CD4-positive, alpha-beta T cell treated with Interleukin-6 for 4 hours (primary cell): ENCODE measurements at regions not wholly inside any gene's neighbourhood (a gene's known extent, or its start where the extent isn't known, plus 50 kb on each side); places are given as distances from the start of the nearest gene placed in this dataset.

Experiments used
- DNase-seq: peaks from one replicate; pipeline ENCODE4 v3.0.0-alpha.2; 2020; ENCODE audit warnings: mixed read lengths

DNA sequence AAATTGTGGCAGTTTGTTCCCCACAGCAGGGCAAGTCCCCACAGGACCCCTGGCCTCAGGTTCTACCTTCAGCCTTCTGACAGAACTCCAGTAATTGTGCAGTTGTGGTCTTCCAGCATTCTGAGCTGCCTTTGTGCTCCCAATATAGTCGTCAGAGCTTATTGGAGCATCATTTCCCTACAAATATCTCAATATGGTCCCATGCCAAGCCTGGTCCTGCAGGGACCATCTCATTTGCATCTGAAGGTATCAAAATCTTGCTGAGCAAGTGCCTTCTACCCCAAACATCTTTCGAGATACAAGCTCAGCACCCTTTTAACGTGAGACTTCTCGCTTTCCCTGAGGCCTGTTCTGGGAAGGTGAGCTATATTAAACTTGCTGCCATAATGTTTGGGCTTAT, 333.9 kb upstream of the CDH11 start:
- DNase-seq: no peak

DNA sequence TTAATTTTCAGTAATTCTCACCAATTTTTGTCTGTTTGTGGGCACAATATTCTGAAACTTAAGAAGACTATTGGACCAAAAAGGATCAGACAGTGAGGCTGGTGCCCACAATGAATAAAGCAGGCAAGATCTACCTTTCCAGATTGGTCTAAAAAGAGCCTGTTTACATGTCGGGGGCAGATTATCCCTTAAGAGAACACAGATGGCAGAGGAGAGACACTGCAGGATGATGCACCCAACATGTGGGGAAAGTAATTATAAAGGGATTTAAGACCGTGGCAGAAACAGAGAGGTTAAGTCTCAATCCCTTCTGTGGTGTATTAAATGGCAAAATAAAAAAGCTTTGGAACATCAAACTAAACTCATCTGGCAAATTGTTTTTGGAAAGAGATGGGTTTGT, 331.8 kb upstream of the CDH11 start:
- DNase-seq: no peak

DNA sequence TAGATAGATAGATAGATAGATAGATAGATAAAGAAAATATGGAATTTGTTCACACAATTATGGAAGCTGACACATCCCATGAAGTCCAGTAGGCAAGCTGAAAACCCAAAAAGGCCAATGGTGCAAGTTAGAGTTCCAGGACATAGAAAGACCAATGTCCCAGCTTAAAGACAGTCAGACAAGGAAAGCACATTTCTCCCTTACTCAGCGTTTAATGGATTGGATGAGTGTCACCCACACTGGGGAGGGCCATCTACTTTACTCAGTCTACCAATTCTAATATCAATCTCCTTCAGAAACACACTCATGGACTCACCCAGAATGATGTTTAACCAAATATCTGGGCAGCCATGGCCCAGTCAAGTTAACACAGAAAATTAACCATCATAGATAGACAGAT, 327.7 kb upstream of the CDH11 start:
- DNase-seq: no peak

DNA sequence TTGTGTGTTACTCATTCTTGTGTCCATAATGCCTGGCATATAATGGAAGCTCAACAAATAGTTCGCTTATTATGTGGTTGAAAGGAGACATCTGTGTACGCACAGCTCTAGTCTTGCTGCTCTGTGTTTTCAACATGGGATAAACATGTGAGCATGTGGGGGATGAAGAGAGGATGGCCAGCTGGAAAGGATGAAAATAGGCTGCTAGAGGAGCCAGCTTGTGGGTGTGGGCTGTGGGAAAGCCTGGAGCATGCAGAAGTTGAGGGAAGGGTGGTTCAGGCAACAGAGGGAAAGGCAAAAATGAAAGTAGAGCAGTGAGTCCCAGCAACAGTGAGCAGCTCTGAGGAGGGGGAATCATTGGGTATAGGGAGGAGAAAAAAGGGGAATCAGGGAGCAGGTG, 324.6 kb upstream of the CDH11 start:
- DNase-seq: no peak

DNA sequence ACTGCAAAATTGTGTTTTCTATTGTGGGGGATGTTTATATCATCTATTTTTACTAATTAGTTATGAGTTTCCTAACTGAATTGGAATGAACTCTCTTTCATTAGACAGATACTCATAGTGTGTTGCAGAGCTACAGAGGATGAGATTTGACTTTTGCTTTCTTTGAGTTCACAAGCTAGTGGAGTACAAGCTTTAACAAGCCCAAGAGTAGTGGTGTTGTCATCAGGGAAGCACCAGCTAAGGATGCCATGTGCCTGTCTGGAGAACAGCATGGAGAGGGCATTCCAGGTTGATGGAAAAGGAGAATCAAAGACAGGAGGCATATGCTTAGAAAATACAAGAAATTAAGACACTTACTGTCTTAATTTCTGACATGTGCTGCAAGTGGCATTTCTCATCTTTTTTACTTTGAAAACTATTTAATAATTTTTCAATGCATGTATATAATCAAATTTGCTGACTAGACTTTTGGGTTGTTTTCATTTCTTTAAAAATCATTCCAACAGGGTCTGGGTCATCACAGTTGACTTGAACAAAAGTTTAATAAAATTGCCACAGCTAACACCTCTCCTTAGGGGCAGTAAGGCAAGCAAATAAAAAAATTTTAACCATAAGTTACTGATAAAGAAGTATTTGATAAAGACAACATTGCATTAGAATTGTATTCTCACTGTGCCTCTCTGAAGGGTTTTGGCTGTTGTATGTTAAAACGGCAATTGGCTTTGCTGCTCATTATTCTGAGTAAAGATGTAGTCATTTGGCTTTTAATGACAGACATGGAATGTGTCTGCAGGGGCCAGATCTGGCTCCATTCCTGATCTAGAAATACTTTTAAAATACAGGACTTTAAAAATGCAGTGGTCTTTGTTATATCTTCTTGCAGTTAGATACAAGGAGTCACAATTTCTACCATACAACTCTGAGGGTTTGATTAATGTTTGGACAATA, 323.7 kb upstream of the CDH11 start:
- DNase-seq: no peak

DNA sequence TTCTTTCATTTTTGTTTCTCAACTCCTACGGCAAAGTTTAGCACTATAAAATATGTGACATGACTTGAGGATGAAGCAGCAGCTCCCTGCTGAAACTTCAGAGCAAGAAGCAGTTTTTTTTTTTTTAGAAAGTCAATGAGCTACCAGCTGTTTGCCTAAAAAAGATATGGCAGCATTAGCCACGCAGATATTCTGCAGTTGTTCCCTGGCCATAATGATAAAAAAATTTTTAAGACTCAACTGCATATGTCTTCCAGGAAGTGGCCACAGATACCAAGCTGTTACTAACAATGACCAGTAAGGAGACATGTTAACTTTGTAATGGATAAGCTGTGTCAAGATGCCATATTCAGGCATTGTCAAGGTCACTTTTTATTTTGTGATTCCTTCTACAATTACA, 319.6 kb upstream of the CDH11 start:
- DNase-seq: no peak

DNA sequence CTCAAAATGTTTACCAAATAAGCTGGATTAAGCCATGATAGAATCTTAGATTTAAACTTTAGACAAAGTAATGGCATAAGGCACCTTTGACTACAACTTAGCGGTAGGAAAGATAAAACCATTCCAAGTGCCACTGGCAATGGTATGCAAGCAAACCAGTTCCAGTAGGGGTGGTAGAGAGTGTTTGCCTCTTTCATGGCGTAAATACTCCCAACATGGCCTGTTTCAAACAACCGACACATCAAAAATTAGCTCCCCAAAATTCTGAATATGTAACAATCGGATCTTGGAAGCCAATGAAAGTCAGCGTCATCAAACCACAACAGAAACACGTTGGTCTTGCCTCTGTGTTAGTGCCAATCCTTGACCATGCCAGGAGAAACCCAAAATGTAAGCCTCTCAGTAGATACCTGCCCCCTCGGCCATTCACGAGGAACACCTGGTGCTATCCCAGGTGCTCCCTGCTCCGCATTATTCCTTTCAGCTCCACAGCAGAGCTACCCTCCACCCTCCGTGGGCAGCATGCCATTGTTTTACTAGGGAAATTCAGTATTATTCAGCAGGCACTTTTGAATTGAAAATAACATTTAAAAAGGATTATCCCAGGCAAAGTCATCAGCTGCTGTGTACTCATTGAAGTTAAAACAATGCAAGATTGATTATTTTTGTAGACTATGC, 307.8 kb upstream of the CDH11 start:
- no peak for DNase-seq

DNA sequence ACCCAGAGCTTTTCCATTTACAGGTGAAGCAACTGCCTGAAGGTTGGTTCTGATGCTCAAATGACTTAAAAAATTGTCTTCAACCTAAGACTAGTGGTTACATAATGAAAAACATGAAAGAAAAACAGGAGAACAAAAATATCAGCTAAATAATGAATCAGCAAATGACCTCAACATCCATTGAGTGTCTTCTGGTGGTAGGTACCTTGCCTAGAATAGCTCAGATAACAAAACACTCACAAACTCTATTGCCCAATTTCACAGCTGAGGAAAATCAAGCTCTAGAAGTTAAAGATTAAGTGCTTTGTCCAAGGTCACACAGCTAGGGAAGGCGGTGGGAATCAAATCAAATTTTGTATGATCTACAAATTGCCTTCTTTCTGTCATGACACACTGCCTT, 304.6 kb upstream of the CDH11 start:
- DNase-seq: no peak

DNA sequence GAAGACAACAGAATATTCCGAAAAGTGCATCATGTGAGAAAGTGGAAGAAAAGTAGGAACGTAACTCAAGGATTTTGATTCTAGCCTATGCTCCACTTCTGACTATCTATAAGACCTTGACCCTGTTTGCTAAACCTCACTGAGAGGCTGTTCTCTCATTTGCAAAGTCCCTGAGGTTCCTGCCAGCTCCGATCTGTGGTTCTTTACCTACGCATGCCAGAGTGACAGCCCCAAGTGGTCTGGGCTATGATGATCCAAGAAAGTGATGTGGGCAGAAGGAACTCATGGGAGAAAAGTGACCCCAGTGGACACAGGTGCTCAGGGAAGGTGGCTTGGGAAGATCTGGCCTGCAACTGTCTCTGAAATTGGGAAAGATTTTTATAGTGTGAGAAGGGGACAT, 301.1 kb upstream of the CDH11 start:
- no peak for DNase-seq

DNA sequence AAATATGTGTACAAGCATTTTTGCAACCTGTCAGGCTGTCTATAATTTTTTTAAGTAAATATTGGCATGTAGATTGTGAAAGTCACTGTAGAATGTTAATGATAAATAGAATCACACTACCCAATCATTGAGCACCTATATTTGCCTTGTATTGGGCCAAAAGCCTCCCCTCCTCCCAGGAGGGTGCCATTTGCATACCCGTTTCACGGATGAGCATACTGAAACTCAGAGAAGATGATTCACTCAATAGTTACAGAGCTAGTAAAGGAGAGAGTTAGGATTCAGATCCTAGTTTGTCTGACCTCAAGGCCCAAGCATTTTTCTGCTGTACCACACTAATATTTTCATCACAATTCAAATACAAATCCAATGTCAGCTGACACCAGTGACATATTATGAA, 299.7 kb upstream of the CDH11 start:
- DNase-seq: no peak

DNA sequence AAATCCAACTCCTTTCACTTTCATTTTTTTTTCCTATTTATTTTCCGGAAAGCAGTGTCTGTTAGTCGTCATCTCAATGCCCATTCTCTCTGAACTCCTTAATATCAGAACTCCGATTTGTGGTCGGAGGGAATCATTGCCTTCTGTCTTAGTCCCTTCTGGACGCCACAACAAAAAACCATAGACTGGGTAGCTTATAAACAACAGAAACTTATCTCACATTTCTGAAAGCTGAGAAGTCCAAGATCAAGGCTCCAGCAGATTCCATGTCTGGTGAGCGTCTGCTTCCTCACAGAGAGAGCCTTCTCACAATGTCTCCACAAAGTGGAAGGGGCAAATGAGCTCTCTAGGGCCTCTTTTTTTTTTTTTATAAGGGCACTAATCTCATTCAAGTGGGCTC, 296.6 kb upstream of the CDH11 start:
- DNase-seq: no peak

DNA sequence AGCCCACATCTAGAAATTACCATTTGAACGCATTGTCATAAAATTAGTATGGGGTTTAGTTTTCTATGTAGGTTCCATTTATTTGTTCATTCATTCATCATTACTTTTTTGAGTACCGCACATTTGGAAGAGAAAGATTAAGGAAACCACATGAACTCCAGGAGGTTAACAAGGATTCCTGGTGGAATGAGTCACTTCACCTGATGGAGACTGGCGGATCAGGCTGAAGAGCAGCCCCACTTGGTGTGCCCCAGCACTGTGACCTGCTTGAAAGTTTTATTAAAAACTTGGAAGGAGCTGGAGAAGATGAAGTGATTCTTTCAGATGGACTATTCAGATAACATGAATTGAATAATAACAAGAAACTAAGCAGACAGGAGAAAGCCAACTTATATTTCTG, 293.6 kb upstream of the CDH11 start:
- no peak for DNase-seq

DNA sequence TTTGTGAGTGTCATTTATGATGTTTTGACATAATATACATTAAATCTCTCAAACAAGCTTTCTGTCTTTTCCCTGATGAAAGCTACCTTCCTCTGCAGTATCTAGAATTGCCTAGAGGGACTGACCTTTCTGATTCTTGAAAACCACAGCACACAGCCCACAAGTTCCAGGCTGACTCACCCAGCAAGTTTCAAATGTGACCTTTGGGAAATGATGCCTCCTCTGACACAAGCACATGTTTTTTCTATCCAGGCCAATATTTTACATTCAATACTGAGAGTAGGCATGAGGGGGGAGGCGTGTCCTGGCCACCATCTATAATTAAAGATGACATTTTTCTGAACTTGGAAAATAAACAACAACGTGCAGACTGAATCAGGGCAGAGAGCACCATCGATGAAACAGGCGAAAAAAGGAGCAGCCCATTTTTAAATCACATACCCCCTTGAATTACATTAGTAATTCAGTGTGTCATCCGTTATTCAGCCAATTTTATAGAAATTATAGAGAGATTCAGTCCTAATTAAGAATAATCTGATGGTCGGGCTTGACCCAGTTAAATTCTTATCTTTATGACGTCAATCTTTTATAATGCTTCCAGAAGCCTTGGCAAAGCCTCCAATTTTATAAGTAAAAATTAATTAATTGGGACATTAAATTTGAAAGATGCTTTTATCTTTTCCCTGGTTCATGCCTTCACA, 292.6 kb upstream of the CDH11 start:
- DNase-seq: no peak

DNA sequence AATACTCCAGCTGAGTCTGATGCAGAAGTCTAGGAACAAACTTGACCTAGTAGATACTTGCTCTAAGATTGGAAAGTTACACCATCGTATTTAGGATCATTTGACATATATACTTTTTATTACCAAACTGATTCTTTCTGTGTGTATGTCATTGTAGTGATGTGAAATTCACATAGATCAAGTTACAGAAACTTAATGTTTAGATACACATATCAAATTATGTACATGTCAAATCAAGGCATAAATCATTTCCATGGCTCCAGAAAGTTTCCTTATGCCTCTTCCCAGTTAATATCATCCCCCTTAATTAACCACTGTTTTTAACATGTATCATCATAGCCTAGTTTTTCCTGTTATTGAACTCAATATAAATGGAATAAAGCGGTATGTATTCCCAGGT, 292.0 kb upstream of the CDH11 start:
- no peak for DNase-seq

DNA sequence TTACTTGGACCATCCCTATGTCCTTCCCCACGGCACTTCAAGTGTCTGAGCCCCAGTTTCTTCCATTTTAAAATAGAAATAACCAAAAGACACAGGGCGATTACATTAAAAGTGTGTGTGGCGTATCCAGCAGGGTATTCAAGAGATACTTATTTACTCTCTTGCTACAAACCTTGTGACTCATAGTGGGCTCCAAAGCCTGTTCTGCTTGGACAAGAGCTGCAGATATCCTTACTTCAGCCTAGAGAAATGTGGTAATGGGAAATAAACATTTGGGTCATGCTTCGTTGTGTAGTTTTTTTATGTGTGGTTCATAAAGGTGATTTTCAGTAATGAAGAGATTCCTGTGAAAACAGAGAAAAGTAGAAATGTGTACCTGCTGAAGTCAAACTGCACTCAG, 288.9 kb upstream of the CDH11 start:
- DNase-seq: no peak

DNA sequence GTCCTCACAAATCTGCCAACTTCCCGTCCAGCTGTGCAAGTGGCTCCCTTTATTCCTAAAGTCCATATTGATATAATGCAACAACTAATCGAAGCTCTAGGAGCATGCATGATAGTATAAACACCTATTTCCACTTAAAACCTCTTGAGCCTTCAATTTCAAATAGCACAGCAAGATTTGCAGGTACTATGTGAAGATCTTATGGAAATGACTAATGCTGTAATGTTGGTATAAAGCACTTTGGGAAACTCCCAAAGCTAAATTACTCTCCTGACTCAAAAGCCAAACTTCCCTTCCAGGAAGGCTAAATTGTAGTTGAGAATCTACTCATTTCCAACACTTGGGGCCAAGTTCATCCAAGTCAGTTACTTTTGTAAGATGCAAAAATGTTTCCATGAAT, 287.6 kb upstream of the CDH11 start:
- no peak for DNase-seq

DNA sequence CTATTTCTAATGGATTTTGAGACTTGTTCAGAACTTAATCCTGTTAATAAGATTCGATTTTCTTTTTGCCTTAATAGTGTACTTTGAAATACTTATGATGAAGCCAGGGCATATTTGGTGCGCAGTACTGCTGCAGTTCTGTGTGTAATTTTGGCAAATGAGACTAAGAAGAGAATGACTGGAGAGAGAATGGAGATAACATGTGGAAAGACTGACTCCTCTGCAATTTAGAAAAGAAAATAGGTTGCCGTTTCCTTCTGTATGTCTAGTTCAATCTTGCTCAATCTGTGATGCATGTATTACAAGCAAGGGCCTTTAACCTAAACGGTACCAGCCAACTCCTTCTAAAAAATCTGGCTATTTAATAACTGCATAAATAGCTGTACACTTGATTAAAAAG, 285.1 kb upstream of the CDH11 start:
- DNase-seq: no peak

DNA sequence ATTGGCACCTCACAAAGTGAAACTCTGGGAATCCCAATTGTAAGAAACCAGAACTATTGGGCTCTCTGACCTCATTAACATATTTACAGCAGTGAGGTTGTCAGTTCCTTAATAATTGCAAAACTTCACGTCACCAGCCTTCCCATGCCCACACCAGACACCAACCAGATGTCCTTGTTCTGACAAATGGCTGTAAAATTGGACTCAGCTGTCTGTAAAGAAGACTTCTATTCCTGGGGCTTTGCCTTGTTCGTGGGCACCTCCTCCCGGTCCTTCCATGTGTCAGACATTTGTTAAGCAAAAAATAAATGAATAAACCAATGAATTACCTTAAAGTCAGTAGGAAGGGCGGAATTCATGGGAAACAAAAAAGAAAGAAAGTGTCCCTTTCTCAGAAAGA, 284.3 kb upstream of the CDH11 start:
- no peak for DNase-seq

DNA sequence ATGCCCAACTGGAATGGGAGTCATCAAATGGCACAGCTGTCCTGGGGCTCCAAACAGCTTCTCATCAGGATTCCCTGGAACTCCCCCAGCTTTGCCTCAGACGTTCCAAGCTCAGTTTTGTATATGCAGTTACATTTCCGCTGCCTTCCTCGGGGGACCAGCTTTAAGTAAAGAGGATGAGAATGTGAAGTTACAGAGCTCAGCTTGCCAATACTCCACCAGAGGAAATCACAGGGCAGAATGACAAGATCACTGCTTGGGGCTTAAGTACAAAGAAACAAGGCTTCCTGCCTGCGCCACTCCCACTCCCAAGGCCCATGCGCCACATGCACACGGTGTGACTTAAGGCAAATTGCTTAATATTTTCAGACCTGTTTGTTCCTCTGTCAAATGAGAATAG, 272.4 kb upstream of the CDH11 start:
- DNase-seq: no peak

DNA sequence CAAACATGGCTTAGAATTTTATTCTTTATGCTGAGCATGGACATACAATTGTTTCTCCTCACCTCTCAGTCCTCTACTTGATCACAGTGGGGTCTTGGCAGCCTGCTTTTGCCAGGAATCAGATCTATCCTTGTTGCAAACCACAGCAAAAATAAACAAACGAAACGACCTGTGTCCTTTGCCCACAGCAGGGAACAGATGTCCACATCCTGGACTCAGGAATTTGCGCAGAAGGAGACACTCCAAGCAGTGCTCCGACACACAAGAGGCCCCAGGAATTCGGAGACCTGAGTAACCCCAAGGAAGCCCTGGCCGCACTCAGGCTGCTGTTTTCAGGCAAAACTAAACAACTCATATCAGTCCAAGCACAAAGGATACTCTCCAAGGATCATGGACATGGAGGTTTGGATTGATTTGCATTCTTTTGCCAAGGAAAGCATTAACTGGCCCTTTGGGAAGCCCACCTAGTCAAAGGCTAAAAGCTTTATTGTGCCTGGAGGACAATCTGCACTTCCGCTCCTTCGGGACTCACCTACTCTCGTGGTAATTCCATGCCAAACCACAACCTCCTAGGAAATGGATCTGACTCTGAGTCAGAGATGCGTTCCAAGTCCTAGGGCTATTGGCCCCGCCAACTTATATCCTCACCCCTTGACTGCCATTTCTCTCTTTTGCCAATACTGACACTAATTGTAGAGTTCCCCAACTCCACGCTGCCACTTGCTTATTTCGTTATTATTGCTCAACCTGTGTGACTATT, 271.1 kb upstream of the CDH11 start:
- DNase-seq: no peak

DNA sequence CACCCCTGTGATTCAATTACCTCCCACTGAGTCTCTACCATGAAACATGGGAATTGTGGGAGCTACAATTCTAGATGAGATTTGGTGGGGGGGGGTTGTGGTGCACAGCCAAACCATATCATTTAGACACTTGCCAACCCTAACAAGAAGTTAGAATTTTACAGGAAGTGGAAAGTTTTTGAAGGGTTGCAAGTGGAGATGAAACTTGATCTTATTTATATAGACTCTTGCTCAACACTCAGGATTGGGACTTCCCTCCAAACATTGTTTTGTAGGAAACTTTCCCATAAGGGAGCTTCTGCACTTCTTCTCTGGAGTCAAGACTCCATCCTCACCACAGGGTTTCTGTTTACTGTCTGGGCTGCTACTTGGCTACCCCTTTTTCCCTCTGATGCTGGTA, 266.7 kb upstream of the CDH11 start:
- DNase-seq: no peak

DNA sequence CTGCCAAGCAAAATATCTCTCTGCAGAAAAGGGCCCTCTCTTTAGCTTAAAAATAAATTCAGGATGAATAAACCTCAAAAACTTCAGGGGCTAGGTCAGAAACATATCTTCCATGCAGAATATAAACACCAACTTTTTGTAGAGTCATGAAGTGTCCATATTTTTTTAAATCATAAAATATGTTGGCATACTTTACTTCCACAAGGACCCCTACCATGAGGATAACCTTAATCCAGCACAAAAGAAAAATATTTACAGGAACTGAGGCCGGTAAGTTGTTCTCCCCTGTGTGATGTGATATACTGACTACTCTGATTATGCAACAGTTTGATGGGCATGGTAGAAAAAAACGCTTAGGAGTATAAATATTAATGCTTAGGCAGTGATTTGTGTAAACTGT, 264.8 kb upstream of the CDH11 start:
- no peak for DNase-seq

DNA sequence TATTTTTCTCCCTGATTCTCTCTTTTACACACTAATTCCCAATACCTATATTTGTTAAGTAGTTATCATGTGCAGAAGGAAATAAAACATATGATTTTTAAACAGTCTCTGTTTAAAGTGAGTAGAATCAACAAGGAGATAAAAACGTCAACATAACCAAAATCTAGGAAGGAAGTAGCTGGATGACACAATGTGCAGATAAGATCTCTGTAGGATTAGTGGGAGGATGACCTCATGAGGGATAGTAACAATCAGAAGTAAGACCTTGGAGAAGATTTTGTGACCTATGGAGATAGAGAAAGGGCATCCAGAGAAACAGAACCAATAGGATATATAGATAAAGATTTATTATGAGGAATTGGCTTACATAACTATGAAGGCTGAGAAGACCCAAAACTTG, 262.6 kb upstream of the CDH11 start:
- no peak for DNase-seq
